LNCAP (cell line): ENCODE measurements at regions not wholly inside any gene's neighbourhood (a gene's known extent, or its start where the extent isn't known, plus 50 kb on each side); places are given as distances from the start of the nearest gene placed in this dataset.

Experiments used
- CTCF ChIP-seq: fragments of 450-650 bp; IDR thresholded peaks from 2 replicates; pipeline ENCODE4 v1.5.1; 2017; ENCODE audit warnings: mild to moderate bottlenecking

GRCh38 chr2:89850881-89851582 lies 1159.6 kb downstream of the RPIA start:
- no peak for TF ChIP-seq CTCF

GRCh38 chr2:89851583-89851905 lies 1160.1 kb downstream of the RPIA start:
- no peak for TF ChIP-seq CTCF

- TF ChIP-seq CTCF = peak; percentile 20; the same call in 1 of the 2 replicates
Measured at GRCh38 chr2:89938756-89939155, 1247.3 kb downstream of the RPIA start.

- peak; percentile 84 for TF ChIP-seq CTCF
Measured at GRCh38 chr2:90069290-90069894, 1377.9 kb downstream of the RPIA start.

GRCh38 chr2:90076311-90076710 lies 1384.8 kb downstream of the RPIA start:
- TF ChIP-seq CTCF = no peak

- no peak for TF ChIP-seq CTCF
Measured at GRCh38 chr2:90077948-90078347, 1386.5 kb downstream of the RPIA start.

GRCh38 chr2:90079374-90079773 lies 1387.9 kb downstream of the RPIA start:
- no peak for TF ChIP-seq CTCF
